ENCODE measurements at regions not wholly inside any gene's neighbourhood (a gene's known extent, or its start where the extent isn't known, plus 50 kb on each side); places are given as distances from the start of the nearest gene placed in this dataset.
"Not testable (repeated sequence)": the region's sequence is repeated elsewhere in the genome, so short reads cannot be mapped to it uniquely, and the experiment has no call there.

GRCh38 chr7:110514975-110515551 lies 575.9 kb upstream of the LRRN3 start:
- not testable (repeated sequence) for TF ChIP-seq POLR2A, CTCF, EP300 (IDR thresholded peaks at IDR 0.05)
